H9 (cell line): ENCODE measurements at regions not wholly inside any gene's neighbourhood (a gene's known extent, or its start where the extent isn't known, plus 50 kb on each side); places are given as distances from the start of the nearest gene placed in this dataset.

Source experiments
- DNase-seq: peaks from one replicate; pipeline ENCODE4 v3.0.0-alpha.2; 2017
- H2AFZ ChIP-seq: one replicate; pipeline ENCODE4 v1.6.1; 2013; ENCODE audit warnings: mild to moderate bottlenecking, low read length, control low read depth, moderate library complexity
- H2AK5ac ChIP-seq: 2 replicates; pipeline ENCODE4 v1.6.1; 2013; ENCODE audit warnings: low read length, control low read depth, mixed read lengths; ENCODE audit not compliant: insufficient read length
- H2BK120ac ChIP-seq: one replicate; pipeline ENCODE4 v1.6.1; 2013; ENCODE audit warnings: low read depth, mild to moderate bottlenecking, low read length, control low read depth, inconsistent platforms; ENCODE audit not compliant: poor library complexity, severe bottlenecking
- H2BK12ac ChIP-seq: 2 replicates; pipeline ENCODE4 v1.6.1; 2013; ENCODE audit warnings: low read length, control low read depth, mixed read lengths, low read depth; ENCODE audit not compliant: insufficient read length
- H2BK15ac ChIP-seq: 2 replicates; pipeline ENCODE4 v1.6.1; 2013; ENCODE audit warnings: low read depth, low read length, control low read depth
- H2BK20ac ChIP-seq: one replicate; pipeline ENCODE4 v1.6.1; 2013; ENCODE audit warnings: low read depth, mild to moderate bottlenecking, low read length, control low read depth, inconsistent platforms; ENCODE audit not compliant: poor library complexity, severe bottlenecking
- H2BK5ac ChIP-seq: 2 replicates; pipeline ENCODE4 v1.6.1; 2013; ENCODE audit warnings: low read length, control low read depth, mixed read lengths; ENCODE audit not compliant: insufficient read length
- H3K14ac ChIP-seq: 2 replicates; pipeline ENCODE4 v1.6.1; 2013; ENCODE audit warnings: low read length, control low read depth; ENCODE audit not compliant: insufficient read depth
- H3K18ac ChIP-seq: 2 replicates; pipeline ENCODE4 v1.6.1; 2013; ENCODE audit warnings: low read depth, mild to moderate bottlenecking, mixed read lengths, low read length, control low read depth; ENCODE audit not compliant: insufficient read length
- H3K23ac ChIP-seq: 2 replicates; pipeline ENCODE4 v1.6.1; 2013; ENCODE audit warnings: low read length, control low read depth, mixed read lengths, low read depth; ENCODE audit not compliant: insufficient read length
- H3K23me2 ChIP-seq: 2 replicates; pipeline ENCODE4 v1.6.1; 2013; ENCODE audit warnings: low read depth, mild to moderate bottlenecking, mixed read lengths, low read length, control low read depth; ENCODE audit not compliant: insufficient read length, poor library complexity, severe bottlenecking
- H3K27ac ChIP-seq: 2 replicates; pipeline ENCODE4 v1.5.1; 2013; ENCODE audit warnings: low read length, control low read depth, mixed read lengths, low read depth; ENCODE audit not compliant: insufficient read length
- H3K27me3 ChIP-seq: 2 replicates; pipeline ENCODE4 v1.6.1; 2013; ENCODE audit warnings: low read length, control low read depth, inconsistent platforms; ENCODE audit not compliant: insufficient read depth
- H3K4ac ChIP-seq: 2 replicates; pipeline ENCODE4 v1.6.1; 2013; ENCODE audit warnings: low read depth, mild to moderate bottlenecking, control low read depth, inconsistent platforms, low read length, moderate library complexity
- H3K4me1 ChIP-seq: 2 replicates; pipeline ENCODE4 v1.6.1; 2013; ENCODE audit warnings: low read length, control low read depth, inconsistent platforms; ENCODE audit not compliant: insufficient read depth
- H3K4me2 ChIP-seq: 2 replicates; pipeline ENCODE4 v1.6.1; 2013; ENCODE audit warnings: low read length, control low read depth, mixed read lengths; ENCODE audit not compliant: insufficient read length, insufficient read depth
- H3K56ac ChIP-seq: 2 replicates; pipeline ENCODE4 v1.6.1; 2013; ENCODE audit warnings: low read depth, mild to moderate bottlenecking, mixed read lengths, low read length, control low read depth; ENCODE audit not compliant: insufficient read length
- H3K79me1 ChIP-seq: 2 replicates; pipeline ENCODE4 v1.6.1; 2013; ENCODE audit warnings: low read depth, mild to moderate bottlenecking, moderate library complexity, low read length, control low read depth, inconsistent platforms; ENCODE audit not compliant: insufficient read depth, poor library complexity, severe bottlenecking
- H3K79me2 ChIP-seq: 2 replicates; pipeline ENCODE4 v1.6.1; 2013; ENCODE audit warnings: low read length, control low read depth, inconsistent platforms; ENCODE audit not compliant: insufficient read depth
- H3K9ac ChIP-seq: 2 replicates; pipeline ENCODE4 v1.6.1; 2013; ENCODE audit warnings: low read length, control low read depth, mixed read lengths; ENCODE audit not compliant: insufficient read length; ENCODE audit errors: extremely low read depth
- H3K9me3 ChIP-seq: one replicate; pipeline ENCODE4 v1.6.1; 2013; ENCODE audit warnings: low read depth, low read length, inconsistent platforms; ENCODE audit not compliant: control insufficient read depth
- H3T11ph ChIP-seq: one replicate; pipeline ENCODE4 v1.6.1; 2013; ENCODE audit warnings: mild to moderate bottlenecking, low read length, control low read depth, inconsistent platforms
- H4K20me1 ChIP-seq: one replicate; pipeline ENCODE4 v1.6.1; 2013; ENCODE audit not compliant: control insufficient read depth, insufficient read length, insufficient read depth
- H4K5ac ChIP-seq: 2 replicates; pipeline ENCODE4 v1.6.1; 2013; ENCODE audit warnings: low read depth, mild to moderate bottlenecking, mixed read lengths, low read length, control low read depth; ENCODE audit not compliant: insufficient read length
- H4K8ac ChIP-seq: replicated peaks from 2 replicates; pipeline ENCODE4 v1.6.1; 2013; ENCODE audit warnings: low read length, control low read depth, mixed read lengths, low read depth; ENCODE audit not compliant: insufficient read length
- H4K91ac ChIP-seq: 2 replicates; pipeline ENCODE4 v1.6.1; 2013; ENCODE audit warnings: low read depth, mild to moderate bottlenecking, moderate library complexity, mixed read lengths, low read length, control low read depth; ENCODE audit not compliant: insufficient read length
- H3K27ac Mint-ChIP-seq, 3 experiments: 2 replicates in 2 of 3; 3 replicates in 1 of 3; pipeline ENCODE4 v1.8.0; 2020 to 2021; ENCODE audit warnings: mixed read lengths in 3 of 3, mild to moderate bottlenecking in 1 of 3, moderate library complexity in 1 of 3
- H3K27me3 Mint-ChIP-seq: 2 replicates; pipeline ENCODE4 v1.8.0; 2021; ENCODE audit warnings: low read depth, mild to moderate bottlenecking, moderate library complexity, mixed read lengths
- H3K36me3 Mint-ChIP-seq, 3 experiments: 2 replicates in 2 of 3; 3 replicates in 1 of 3; pipeline ENCODE4 v1.8.0; 2020 to 2021; ENCODE audit warnings: low read depth in 3 of 3, mixed read lengths in 3 of 3; ENCODE audit not compliant: insufficient read depth in 1 of 3
- H3K4me1 Mint-ChIP-seq, 2 experiments: 2 replicates each; pipeline ENCODE4 v1.8.0; 2020; ENCODE audit warnings: mixed read lengths in 2 of 2
- H3K4me3 Mint-ChIP-seq, 2 experiments: 2 replicates in 1 of 2; 3 replicates in 1 of 2; pipeline ENCODE4 v1.8.0; 2020 to 2021; ENCODE audit warnings: mild to moderate bottlenecking in 2 of 2, mixed read lengths in 2 of 2, moderate library complexity in 1 of 2
- H3K9me3 Mint-ChIP-seq, 2 experiments: 2 replicates in 1 of 2; 3 replicates in 1 of 2; pipeline ENCODE4 v1.8.0; 2020; ENCODE audit warnings: mild to moderate bottlenecking in 2 of 2, mixed read lengths in 2 of 2, moderate library complexity in 1 of 2
- TF ChIP-seq, protein P1 (sequence below): fragments of 200-600 bp; sonication (generic); conservative IDR thresholded peaks from 3 replicates; pipeline ENCODE4 v1.8.0; 2021; ENCODE audit warnings: antibody characterized with exemption, mild to moderate bottlenecking

DNA sequence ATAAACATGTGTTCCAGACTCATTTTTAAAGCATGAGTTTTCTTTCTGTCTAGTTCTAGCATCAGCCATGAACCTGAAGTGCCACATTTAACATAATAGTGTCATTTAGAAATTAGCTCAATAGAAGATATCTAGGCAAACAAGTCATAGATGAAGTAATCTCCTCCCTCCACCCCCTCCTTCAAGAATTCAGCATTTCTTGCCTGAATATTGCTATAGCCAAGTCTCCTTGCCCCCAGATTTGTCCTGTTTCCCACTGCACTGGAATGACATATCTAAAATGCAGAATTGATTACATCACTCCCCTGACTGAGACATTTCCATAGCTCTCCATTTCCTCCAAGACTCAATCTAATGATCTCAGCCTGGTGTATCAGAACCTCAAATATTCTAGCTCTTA lies 134.9 kb upstream of the BACH2 start:
- no peaks in the 10 kb centered on the region for H3K27me3 Mint-ChIP-seq
- no peak overlapping the region for H4K8ac ChIP-seq
- H3K4me1 Mint-ChIP-seq: peaks cover 32% of the 10 kb centered on the region in 2 experiments
- TF ChIP-seq, protein P1, sequence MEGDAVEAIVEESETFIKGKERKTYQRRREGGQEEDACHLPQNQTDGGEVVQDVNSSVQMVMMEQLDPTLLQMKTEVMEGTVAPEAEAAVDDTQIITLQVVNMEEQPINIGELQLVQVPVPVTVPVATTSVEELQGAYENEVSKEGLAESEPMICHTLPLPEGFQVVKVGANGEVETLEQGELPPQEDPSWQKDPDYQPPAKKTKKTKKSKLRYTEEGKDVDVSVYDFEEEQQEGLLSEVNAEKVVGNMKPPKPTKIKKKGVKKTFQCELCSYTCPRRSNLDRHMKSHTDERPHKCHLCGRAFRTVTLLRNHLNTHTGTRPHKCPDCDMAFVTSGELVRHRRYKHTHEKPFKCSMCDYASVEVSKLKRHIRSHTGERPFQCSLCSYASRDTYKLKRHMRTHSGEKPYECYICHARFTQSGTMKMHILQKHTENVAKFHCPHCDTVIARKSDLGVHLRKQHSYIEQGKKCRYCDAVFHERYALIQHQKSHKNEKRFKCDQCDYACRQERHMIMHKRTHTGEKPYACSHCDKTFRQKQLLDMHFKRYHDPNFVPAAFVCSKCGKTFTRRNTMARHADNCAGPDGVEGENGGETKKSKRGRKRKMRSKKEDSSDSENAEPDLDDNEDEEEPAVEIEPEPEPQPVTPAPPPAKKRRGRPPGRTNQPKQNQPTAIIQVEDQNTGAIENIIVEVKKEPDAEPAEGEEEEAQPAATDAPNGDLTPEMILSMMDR: no peak
- no peak overlapping the region for H2BK15ac ChIP-seq
- peaks cover 5% of the 10 kb centered on the region for H3K9me3 ChIP-seq
- H3K18ac ChIP-seq: no peak overlapping the region
- H2BK20ac ChIP-seq: no peak overlapping the region
- H4K5ac ChIP-seq: no peak overlapping the region
- H3K4me1 ChIP-seq: peaks cover 9% of the 10 kb centered on the region; the same call in 1 of the 2 replicates
- no peak overlapping the region for H3K14ac ChIP-seq
- H3T11ph ChIP-seq: no peak overlapping the region
- H2BK5ac ChIP-seq: no peak overlapping the region
- no peak overlapping the region for H2BK120ac ChIP-seq
- H3K36me3 Mint-ChIP-seq: peaks cover 10 to 26% (median 15%) of the 10 kb centered on the region in 3 experiments
- H3K27ac ChIP-seq: no peak overlapping the region
- no peak overlapping the region for H4K91ac ChIP-seq
- H3K27me3 ChIP-seq: no peaks in the 10 kb centered on the region
- no peak overlapping the region for H2BK12ac ChIP-seq
- no peak overlapping the region for H3K56ac ChIP-seq
- H3K4me2 ChIP-seq: no peak overlapping the region
- H3K27ac Mint-ChIP-seq: no peak overlapping the region; a peak in 1 of 7 replicates
- no peak overlapping the region for H2AFZ ChIP-seq
- no peaks in the 10 kb centered on the region for H4K20me1 ChIP-seq
- peaks cover 29 to 30% of the 10 kb centered on the region in 2 experiments for H3K9me3 Mint-ChIP-seq
- H3K23ac ChIP-seq: no peak overlapping the region
- no peaks in the 10 kb centered on the region for H3K23me2 ChIP-seq
- no peak overlapping the region for H3K4me3 Mint-ChIP-seq
- no peak overlapping the region for H2AK5ac ChIP-seq
- H3K4ac ChIP-seq: no peak overlapping the region
- no peak overlapping the region for H3K9ac ChIP-seq
- no peaks in the 10 kb centered on the region for H3K79me1 ChIP-seq
- no peaks in the 10 kb centered on the region for H3K79me2 ChIP-seq
- no peak for DNase-seq
